Endothelial cell (in vitro differentiated cells): ENCODE measurements at regions not wholly inside any gene's neighbourhood (a gene's known extent, or its start where the extent isn't known, plus 50 kb on each side); places are given as distances from the start of the nearest gene placed in this dataset.
"Not testable (repeated sequence)": the region's sequence is repeated elsewhere in the genome, so short reads cannot be mapped to it uniquely, and the experiment has no call there.

Source experiments
- DNase-seq: peaks from one replicate; pipeline ENCODE4 v3.0.0; 2021; ENCODE audit warnings: low spot score
- H3K27ac Mint-ChIP-seq: one replicate; pipeline ENCODE4 v1.8.0; 2021; ENCODE audit warnings: mixed read lengths, inconsistent platforms; ENCODE audit not compliant: unreplicated experiment
- H3K27me3 Mint-ChIP-seq: one replicate; pipeline ENCODE4 v1.8.0; 2021; ENCODE audit warnings: mild to moderate bottlenecking, moderate library complexity, mixed read lengths, inconsistent platforms; ENCODE audit not compliant: unreplicated experiment
- H3K36me3 Mint-ChIP-seq: one replicate; pipeline ENCODE4 v1.8.0; 2021; ENCODE audit warnings: mild to moderate bottlenecking, low read depth, mixed read lengths, inconsistent platforms; ENCODE audit not compliant: unreplicated experiment
- H3K4me1 Mint-ChIP-seq: one replicate; pipeline ENCODE4 v1.8.0; 2021; ENCODE audit warnings: mild to moderate bottlenecking, mixed read lengths, inconsistent platforms; ENCODE audit not compliant: unreplicated experiment
- H3K4me3 Mint-ChIP-seq: one replicate; pipeline ENCODE4 v1.8.0; 2021; ENCODE audit warnings: mild to moderate bottlenecking, mixed read lengths, inconsistent platforms; ENCODE audit not compliant: unreplicated experiment
- H3K9me3 Mint-ChIP-seq: one replicate; pipeline ENCODE4 v1.8.0; 2021; ENCODE audit warnings: mixed read lengths, inconsistent platforms; ENCODE audit not compliant: unreplicated experiment
- CTCF ChIP-seq: fragments of 200-600 bp; sonication (generic); IDR thresholded peaks from one replicate; pipeline ENCODE4 v1.5.0; 2021; ENCODE audit warnings: antibody characterized with exemption; ENCODE audit not compliant: unreplicated experiment

- H3K27ac Mint-ChIP-seq, result no peak overlapping the region
- no peaks in the 10 kb centered on the region for H3K27me3 Mint-ChIP-seq
- H3K36me3 Mint-ChIP-seq, result no peaks in the 10 kb centered on the region
- H3K9me3 Mint-ChIP-seq, result no peaks in the 10 kb centered on the region
- H3K4me3 Mint-ChIP-seq, result no peak overlapping the region
- no peak for TF ChIP-seq CTCF
- no peak for DNase-seq
- H3K4me1 Mint-ChIP-seq, result no peaks in the 10 kb centered on the region
Observed at GRCh38 chr13:67392014-67392413, 161.9 kb upstream of the PCDH9 start.

GRCh38 chr13:67390462-67391086, 160.4 kb upstream of the PCDH9 start:
- DNase-seq, result no peak
- no peaks in the 10 kb centered on the region for H3K4me1 Mint-ChIP-seq
- no peaks in the 10 kb centered on the region for H3K36me3 Mint-ChIP-seq
- no peak for TF ChIP-seq CTCF
- H3K9me3 Mint-ChIP-seq, result no peaks in the 10 kb centered on the region
- no peaks in the 10 kb centered on the region for H3K27me3 Mint-ChIP-seq
- H3K4me3 Mint-ChIP-seq, result no peak overlapping the region
- no peak overlapping the region for H3K27ac Mint-ChIP-seq

GRCh38 chr13:67389171-67389570, 159.0 kb upstream of the PCDH9 start:
- Mint-ChIP-seq H3K4me3 (no peak overlapping the region), H3K27me3 (no peaks in the 10 kb centered on the region), H3K4me1 (no peaks in the 10 kb centered on the region), H3K27ac (no peak overlapping the region), H3K9me3 (no peaks in the 10 kb centered on the region), H3K36me3 (no peaks in the 10 kb centered on the region)
- DNase-seq, result no peak
- TF ChIP-seq CTCF, result no peak

GRCh38 chr13:67383109-67383757, 153.1 kb upstream of the PCDH9 start:
- H3K36me3 Mint-ChIP-seq, DNase-seq, H3K4me3 Mint-ChIP-seq, H3K27me3 Mint-ChIP-seq, H3K4me1 Mint-ChIP-seq, H3K9me3 Mint-ChIP-seq, H3K27ac Mint-ChIP-seq: not testable (repeated sequence)

- TF ChIP-seq CTCF, result no peak
- Mint-ChIP-seq H3K9me3 (no peaks in the 10 kb centered on the region), H3K27ac (no peak overlapping the region)
Observed at GRCh38 chr13:67377919-67378318, 147.8 kb upstream of the PCDH9 start.

More at GRCh38 chr13:67377919-67378318, 147.8 kb upstream of the PCDH9 start:
- peaks cover under 1% of the 10 kb centered on the region for H3K4me1 Mint-ChIP-seq
- H3K36me3 Mint-ChIP-seq, result no peaks in the 10 kb centered on the region
- DNase-seq, result no peak
- no peaks in the 10 kb centered on the region for H3K27me3 Mint-ChIP-seq
- H3K4me3 Mint-ChIP-seq, result no peak overlapping the region
